ENCODE measurements at regions not wholly inside any gene's neighbourhood (a gene's known extent, or its start where the extent isn't known, plus 50 kb on each side); places are given as distances from the start of the nearest gene placed in this dataset.

GRCh38 chr5:136491806-136492205 is 126.5 kb upstream of the TRPC7 start:
- Histone ChIP-seq H3K56ac (ENCODE audit: extremely low read depth, insufficient read depth, low read length) (no peak overlapping the region), H3K4me2 (ENCODE audit: low read depth, low read length) (no peak overlapping the region), H3K14ac (replicated peaks; ENCODE audit: low read depth, low read length) (no peak overlapping the region), H3K23ac (ENCODE audit: low read depth, low read length) (no peak overlapping the region), H4K5ac (ENCODE audit: low read depth, low read length) (no peak overlapping the region), H3K9ac (ENCODE audit: low read depth, low read length) (no peak overlapping the region), H3K9me1 (ENCODE audit: insufficient read depth, low read length) (no peaks in the 10 kb centered on the region), H2BK15ac (ENCODE audit: low read depth, low read length) (no peak overlapping the region), H3K27ac (ENCODE audit: insufficient read depth, low read length) (no peak overlapping the region), H4K91ac (ENCODE audit: insufficient read depth, low read depth, low read length) (no peak overlapping the region), H3K4me3 (ENCODE audit: insufficient read depth, low read depth, low read length) (no peak overlapping the region), H2BK20ac (ENCODE audit: low read depth, low read length) (no peak overlapping the region), H2BK120ac (ENCODE audit: low read depth, low read length) (no peak overlapping the region), H2AK5ac (ENCODE audit: low read depth, low read length) (no peak overlapping the region), H4K8ac (ENCODE audit: low read depth in 2 of 2, low read length in 2 of 2) (no peak overlapping the region), H3K79me1 (ENCODE audit: low read depth in 1 of 2, low read length in 2 of 2) (no peaks in the 10 kb centered on the region), H3K27me3 (ENCODE audit: control insufficient read depth, insufficient read depth, low read length) (no peaks in the 10 kb centered on the region), H3K4me1 (ENCODE audit: control insufficient read depth, insufficient read depth, low read length) (no peaks in the 10 kb centered on the region), H3K9me3 (ENCODE audit: control insufficient read depth, insufficient read depth, low read length) (no peaks in the 10 kb centered on the region), H4K20me1 (ENCODE audit: insufficient read depth, low read length) (no peaks in the 10 kb centered on the region), H2BK5ac (ENCODE audit: low read depth, low read length, poor library complexity, severe bottlenecking) (no peak overlapping the region), H2AFZ (replicated peaks; ENCODE audit: low read length, poor library complexity) (no peak overlapping the region), H3K4ac (ENCODE audit: low read depth, low read length) (no peak overlapping the region), H3K36me3 (ENCODE audit: control insufficient read depth, insufficient read depth, low read length) (no peaks in the 10 kb centered on the region), H2AK9ac (replicated peaks; ENCODE audit: low read depth, low read length, poor library complexity) (no peak overlapping the region), H3K18ac (ENCODE audit: low read depth, low read length) (no peak overlapping the region)
- TF ChIP-seq RFX5 (IDR thresholded peaks at IDR 0.05; ENCODE audit: low read depth, low read length): no peak
- TF ChIP-seq RCOR1 (IDR thresholded peaks at IDR 0.05; ENCODE audit: insufficient replicate concordance, low read length): no peak
- no peak for TF ChIP-seq ELK1 (IDR thresholded peaks at IDR 0.05; ENCODE audit: borderline replicate concordance, low read depth, low read length)
- no peak for TF ChIP-seq NFE2L2 (IDR thresholded peaks at IDR 0.05; ENCODE audit: low read depth, low read length)
- no peak for TF ChIP-seq RAD21 (IDR thresholded peaks at IDR 0.05; ENCODE audit: low read length)
- TF ChIP-seq CHD1 (IDR thresholded peaks at IDR 0.05; ENCODE audit: low read depth, low read length): no peak
- TF ChIP-seq MAFK (IDR thresholded peaks at IDR 0.05; ENCODE audit: low read depth, low read length): no peak
- TF ChIP-seq FOS (IDR thresholded peaks at IDR 0.05; ENCODE audit: low read depth, low read length): no peak
- TF ChIP-seq CTCF (conservative IDR thresholded peaks at IDR 0.05; ENCODE audit: low read depth, low read length): no peak
- TF ChIP-seq USF2 (IDR thresholded peaks at IDR 0.05; ENCODE audit: low read depth, low read length): no peak
- no peak for TF ChIP-seq POLR2A (IDR thresholded peaks at IDR 0.05; ENCODE audit: low read depth, low read length)
- no peak for TF ChIP-seq BHLHE40 (IDR thresholded peaks at IDR 0.05; ENCODE audit: low read depth, low read length)
- TF ChIP-seq CEBPB (IDR thresholded peaks at IDR 0.05; ENCODE audit: low read depth, low read length): no peak
- no peak for TF ChIP-seq SMC3 (IDR thresholded peaks at IDR 0.05; ENCODE audit: low read depth, low read length)
- no peak for TF ChIP-seq MAZ (IDR thresholded peaks at IDR 0.05; ENCODE audit: borderline replicate concordance, low read depth, low read length)
- no peak for TF ChIP-seq MXI1 (IDR thresholded peaks at IDR 0.05; ENCODE audit: borderline replicate concordance, low read depth, low read length)
- ChIA-PET POLR2A (ENCODE audit: unreplicated experiment) (no interaction called here), CTCF (no interaction called here)
- ATAC-seq (ENCODE audit: low read depth) (no peak), DNase-seq (no peak)
- WGBS, 2 experiments (ENCODE audit: extremely low coverage in 2 of 2, insufficient read length in 1 of 2): no CpG with 5 or more reads among the region's 3 CpGs
- in situ Hi-C loops (cut with MboI; ENCODE audit: low sequenced_read_pairs): no loop called here
- dilution Hi-C loops (cut with HindIII; ENCODE audit: low sequenced_read_pairs, unreplicated experiment): no loop called here
- intact Hi-C loops (cut with micrococcal nuclease): no loop called here
- BruUV-seq (replicated peaks): no TSS peak

Measured in IMR-90 (cell line).